HG03558 (cell line): ENCODE measurements at regions not wholly inside any gene's neighbourhood (a gene's known extent, or its start where the extent isn't known, plus 50 kb on each side); places are given as distances from the start of the nearest gene placed in this dataset.
"Not testable (repeated sequence)": the region's sequence is repeated elsewhere in the genome, so short reads cannot be mapped to it uniquely, and the experiment has no call there.

Experiments used
- ATAC-seq: cut with Tn5 transposase; IDR thresholded peaks from one replicate; pipeline ENCODE4 v1.9.1; 2021; ENCODE audit warnings: moderate number of reproducible peaks; ENCODE audit not compliant: unreplicated experiment; ENCODE audit errors: extremely low read depth

DNA sequence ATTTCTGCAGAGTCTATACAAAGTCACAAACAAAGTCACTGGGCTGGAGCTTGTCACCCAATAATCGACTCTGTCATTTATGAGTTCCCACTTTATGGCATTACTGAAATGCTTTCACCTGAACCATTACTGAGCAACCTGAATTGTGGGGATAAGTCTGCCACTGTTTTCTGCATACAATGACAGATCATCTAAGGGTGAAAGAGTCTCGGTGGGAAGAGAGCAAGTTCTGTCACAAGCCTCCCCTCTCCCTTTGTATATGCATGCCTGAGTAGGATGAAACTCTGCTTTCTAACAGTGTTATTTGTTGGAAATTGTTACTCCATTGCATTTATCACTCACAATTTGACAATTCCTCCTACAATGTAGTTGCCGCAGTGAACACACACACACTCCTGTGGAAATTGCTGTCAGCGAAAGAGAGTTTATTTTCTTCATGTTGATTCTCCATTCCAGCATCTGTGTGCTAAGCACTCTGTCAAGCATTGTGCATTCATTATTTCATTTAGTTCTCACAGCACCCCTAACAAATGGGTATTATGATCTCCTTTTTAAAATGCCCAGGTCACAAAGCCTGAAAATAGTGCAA is 1732.4 kb upstream of the CDH6 start:
- no peak for ATAC-seq

DNA sequence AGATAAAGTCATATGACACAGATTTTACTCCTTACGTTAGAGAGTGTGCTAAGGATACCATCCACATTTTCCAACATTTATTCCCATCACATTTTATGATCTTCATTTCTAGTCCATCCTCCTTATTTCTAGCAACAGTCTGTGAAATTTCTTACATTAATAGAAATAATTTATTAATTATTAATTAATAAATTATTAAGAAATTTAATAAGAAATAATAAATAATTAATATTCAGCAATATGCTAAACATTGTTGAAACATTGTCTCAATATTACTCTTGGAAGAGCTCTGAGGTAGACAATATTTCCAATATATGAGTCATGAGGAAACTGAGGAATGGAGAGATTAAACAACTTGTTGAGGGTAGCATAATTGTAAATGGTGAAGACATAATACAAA is 1742.5 kb upstream of the CDH6 start:
- not testable (repeated sequence) for ATAC-seq

DNA sequence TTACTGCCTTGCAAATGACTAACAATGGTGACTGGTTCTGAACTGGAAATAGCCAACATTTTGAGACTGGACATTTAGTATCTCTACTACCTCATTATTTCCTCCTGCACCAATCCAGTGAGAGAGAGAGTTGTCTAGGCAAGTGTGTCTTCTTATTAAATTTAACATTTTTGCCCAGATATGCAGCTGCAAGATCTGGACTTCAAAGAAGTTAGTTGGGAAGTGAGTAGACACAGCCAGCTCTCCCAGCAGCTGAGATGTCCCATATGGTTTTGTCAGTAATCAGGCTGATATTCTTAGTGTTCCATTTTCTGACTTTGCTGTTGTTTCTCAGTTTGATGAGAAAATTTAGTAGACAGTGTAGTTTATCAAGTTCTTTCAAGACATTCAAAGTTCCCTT is 1778.8 kb upstream of the CDH6 start:
- ATAC-seq, result no peak

DNA sequence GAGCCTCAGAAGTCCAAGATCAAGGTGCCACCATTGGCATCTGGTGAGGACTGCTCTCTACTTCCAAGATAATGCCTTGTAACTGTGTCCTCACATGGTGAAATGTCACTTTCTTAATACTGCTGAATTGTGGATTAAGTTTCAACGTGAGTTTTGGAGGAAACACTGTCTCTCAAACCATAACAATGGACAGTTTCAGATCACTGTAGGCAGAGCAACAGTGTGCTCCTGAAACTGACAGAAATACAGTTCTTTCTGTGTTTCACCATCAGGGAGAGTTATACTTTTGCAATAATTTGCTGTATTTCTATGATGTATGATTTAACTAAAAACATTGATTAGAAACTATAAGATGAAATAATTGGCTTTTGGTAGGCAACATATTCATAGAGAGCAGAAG is 1780.5 kb upstream of the CDH6 start:
- no peak for ATAC-seq

DNA sequence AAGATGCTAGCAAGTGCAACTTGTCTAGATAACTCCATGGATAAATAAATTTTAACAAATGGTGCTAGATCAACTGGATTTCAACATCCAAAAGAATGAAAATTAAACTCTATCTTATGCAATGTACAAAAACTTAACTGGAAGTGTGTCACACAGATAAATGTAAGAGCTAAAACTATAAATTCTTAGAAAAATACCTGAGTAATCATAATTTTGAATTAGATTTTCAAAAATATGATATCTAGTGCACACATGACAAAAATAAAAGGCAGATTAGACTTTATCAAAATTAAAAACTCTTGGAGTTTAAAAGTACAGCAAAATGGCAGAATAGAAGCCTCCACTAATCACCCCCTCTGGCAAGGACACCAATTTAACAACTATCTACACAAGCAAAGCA is 1791.2 kb upstream of the CDH6 start:
- ATAC-seq, result no peak

DNA sequence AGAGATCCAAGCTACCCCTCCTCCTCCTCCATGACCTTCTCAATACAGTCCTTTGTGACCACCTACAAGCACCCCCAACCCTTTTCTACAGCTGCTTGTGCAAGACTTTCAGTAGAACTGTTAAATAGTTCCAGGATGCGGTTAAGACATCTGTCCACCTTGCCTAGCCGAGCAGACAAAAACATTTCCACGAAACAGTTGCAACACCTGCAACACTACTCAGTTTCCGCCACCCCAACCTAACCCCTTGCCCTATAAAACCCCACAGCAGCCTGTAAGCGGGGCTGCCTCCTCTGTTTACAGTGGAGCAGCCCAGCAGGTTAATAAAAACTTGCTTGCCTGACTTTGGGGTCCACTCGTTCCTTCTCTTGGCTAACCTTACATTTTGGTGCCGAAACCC is 1803.5 kb upstream of the CDH6 start:
- no peak for ATAC-seq

DNA sequence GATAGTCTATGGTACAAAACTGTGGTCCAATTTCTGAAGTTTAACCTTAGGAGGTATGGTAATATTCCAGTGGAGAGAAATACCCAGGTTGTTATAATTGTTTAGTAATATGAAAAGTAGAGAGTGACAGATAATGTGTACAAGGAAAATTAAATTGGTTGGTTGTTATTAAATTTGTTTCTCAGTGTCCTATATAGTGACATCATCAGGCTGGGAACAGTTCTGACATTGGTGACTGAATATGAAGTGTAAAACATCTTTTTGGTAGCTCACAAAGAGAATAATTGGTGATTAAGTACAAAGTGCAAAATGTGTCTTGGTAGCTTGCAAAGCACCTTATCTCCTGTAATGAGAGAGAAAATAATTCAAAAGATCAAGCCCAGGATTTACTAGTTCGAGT is 1806.1 kb upstream of the CDH6 start:
- no peak for ATAC-seq

DNA sequence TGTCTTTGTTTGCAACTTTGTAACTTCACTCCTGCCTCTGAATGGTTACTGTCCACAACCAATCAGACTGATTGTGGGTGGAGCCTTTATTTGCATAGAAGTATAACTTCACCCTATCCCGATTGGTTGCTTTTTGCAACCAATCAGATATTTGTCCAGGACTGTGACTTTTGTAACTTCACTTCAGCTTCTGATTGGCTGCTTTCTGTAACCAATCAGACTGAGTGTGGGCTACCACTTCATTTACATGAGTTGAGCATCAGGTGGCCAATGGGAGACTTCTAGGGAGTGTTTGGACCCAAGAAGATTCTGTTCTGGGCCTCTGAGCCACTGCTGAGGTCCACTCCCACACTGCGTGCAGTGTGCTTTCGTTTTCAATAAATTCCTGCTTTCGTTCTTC is 1810.7 kb upstream of the CDH6 start:
- ATAC-seq, result no peak

DNA sequence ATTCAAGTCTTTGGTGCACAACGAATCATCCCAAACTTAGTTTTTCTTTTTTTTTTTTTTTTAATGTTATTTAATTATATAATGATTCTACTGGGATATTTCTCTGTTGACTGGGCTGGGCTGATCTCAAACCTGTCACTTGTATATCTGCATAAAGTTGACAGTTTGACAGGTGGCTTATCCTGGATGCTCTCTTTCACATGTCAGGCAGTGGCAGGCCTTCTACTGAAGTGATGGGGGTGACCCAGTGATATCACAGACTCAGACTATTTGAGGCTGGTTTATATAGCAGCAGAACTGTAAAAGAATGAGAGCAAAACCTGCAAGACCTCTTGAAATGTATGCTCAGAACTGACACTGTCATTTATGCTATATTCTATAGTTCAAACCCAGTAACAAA is 1813.5 kb upstream of the CDH6 start:
- ATAC-seq, result no peak

DNA sequence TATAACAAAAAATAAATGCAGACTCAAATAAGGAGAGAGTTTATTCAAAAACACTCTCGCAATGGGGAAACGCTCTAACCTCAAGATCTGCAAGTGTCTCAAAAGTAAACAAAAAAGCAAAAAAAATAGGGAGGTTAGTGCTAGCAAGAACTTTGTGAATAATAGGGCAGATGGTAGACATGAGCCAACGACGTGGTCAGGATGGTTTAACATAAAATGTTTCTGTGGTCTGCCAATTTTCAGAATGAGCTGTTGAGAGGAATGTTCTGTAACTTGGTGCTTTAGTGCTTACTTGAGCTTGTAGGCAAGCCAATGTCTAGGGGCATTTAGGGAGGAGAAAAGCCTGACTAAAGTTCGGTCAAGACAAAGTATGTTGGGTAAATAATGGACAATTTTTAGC is 1813.9 kb upstream of the CDH6 start:
- ATAC-seq, result no peak

DNA sequence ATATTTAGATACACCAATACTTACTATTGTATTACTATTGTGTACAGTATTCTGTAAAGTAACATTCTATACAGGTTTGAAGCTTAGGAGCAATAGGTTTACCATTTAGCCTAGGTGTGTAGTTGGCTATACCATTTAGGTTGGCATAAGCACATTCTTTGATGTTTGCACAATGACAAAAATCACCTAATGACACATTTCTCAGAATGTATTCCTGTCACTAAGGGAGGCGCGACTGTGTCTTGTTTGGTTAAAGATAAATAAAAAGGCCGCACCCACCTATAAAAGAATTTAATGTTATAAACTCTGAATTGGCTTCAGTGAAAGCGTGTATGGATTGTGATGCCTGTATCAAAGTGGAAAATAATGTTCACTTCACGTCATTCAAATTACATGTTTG is 1815.4 kb upstream of the CDH6 start:
- no peak for ATAC-seq

DNA sequence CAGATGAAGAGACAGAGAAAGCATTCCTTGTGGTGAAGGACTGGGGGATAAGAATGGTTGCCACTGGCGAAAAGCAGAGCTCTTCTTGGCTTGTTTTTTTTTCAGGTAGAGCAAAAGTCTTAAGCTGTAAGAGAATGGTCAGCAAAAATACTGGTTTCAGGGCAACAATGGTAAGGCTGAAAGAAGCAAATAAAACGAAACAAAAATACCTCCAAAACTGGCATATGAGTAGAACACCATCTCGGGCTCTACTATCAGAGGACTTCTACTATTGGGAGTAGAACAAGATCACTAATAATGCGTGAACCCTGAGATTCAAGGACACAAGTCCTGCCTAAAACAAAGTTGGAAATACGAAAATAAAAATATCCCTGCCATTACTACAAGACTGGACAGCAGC is 1823.2 kb upstream of the CDH6 start:
- no peak for ATAC-seq

DNA sequence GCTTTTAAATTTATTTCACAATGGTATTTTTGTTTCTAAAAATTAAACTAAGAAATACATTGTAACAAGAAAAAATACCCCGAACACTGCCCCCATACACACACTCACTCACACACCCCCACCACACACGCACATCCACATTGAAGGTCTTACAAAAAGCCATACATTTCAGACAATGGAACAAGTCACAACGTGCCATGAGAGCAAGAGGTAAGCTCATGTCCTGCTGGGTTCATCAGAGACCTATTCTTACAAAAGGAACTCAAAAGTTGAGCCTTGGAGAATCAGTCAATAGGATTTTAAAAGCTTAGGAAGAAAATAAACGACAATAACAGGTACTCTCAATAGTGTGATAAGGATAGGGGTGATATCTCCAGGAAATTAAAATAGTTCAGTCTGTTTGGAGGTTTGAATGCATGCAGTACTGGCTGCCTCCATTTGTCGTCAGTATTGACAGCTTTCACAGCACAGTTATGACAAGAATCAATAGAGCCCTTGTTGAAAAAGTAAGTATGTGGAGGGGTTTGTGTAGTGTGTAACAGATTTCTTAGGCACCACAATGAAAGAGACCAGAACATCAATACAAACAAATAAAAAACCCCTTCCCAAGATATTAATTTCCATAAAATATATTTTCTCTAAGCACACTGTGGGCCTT is 1826.2 kb upstream of the CDH6 start:
- no peak for ATAC-seq

DNA sequence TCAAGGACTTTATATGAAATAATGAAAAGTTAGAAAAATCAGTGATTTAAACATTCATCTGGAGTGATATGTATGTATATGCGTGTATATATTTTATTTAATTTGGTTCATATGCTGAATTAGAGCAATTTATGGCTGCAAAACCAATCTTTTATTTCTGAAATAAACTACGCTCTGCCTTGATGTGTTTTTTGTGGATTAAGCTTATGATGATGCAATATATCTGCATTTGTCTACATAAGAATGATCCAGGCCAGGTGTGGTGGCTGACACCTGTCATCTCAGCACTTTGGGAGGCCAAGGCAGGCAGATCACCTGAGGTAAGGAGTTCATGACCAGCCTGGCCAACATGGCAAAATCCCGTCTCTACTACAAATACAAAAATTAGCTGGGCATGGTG is 1842.3 kb upstream of the CDH6 start:
- no peak for ATAC-seq

DNA sequence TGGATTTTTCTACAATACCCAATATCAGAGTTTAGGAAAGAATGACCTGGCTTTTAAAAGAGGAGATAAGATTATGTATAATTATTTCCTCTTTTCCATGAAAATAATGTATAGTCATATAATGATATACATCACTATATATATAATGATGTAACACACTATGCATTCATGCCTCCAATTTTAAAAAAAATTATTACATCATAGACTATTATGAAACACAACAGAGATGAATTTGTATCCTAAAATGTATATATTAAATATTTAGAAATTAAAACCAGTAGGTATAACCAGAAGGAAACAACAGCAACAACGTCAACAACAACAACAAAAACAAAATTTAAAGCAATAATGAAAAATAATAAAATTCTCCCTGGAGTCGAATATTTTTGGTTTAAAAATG is 1856.5 kb upstream of the CDH6 start:
- ATAC-seq, result no peak

DNA sequence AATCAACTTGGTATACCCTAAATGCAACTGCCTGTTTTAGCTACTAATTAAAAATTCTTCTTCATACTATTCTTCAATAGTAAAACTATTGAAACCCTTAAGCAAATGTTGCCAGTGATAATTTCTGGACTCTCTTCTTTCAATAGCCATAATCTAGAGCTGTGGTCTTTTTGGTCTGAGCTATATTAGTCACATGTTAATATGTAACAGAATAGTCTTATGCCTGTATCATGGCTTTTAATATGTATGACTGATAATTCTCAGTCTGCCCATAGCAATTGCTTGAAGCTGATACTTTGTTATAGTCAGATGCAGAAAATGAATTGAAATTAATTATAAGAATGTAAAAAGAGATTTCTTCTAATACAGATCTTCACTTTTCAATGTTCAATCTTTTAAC is 1871.9 kb upstream of the CDH6 start:
- no peak for ATAC-seq

DNA sequence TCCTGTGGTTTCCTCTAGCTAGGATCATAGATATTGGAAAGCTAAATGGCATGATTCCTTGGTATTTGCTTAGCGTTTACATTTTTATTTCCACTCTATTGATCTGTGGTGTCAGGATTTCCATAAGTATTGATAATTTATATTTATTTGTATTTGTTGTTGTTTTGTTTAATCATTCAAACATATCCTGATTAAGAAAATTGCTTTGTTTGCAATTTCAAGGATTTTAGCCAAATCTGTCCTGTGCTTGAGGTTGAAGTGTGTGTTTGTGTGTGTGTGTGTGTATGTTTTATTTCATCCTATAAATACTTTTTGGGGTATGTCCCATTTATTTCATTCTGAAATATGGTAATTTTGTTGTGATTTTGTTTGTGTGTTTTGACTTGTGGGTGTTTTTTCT is 1884.1 kb upstream of the CDH6 start:
- no peak for ATAC-seq

DNA sequence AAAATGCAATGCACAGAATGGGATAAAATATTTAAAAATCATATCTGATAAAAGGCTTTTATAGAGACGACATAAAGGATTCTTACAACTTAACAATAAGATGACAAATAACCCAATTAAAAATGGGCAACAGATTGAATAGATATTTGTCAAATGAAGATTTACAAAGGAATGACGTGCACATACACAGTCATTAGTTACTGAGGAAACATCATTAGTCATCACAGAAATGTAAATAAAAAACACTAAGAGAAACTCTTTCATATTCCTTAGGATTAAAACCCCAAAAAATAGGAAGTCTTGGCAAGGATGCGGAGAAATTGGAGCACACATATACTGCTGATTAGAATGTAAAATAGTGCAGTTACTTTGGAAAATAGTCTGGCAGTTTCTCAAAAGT is 1886.0 kb upstream of the CDH6 start:
- ATAC-seq, result no peak

DNA sequence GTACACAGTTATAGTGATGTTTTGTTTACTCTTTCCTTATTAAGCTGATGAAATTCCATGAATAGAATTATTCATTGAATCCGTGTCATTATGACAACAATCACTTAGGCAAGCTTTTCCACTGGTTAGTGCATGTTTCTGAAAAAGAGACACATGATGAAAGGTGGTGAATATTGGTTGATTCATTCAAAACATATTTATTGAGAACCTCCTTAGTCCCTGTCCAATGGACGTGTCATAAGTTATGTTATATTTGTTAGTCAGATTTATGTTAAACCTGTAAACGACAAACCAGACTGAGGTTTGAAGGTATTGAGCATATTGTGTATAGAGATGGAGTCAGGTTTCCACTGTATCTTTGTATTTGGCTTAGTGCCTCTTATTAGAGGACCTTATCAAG is 1888.9 kb upstream of the CDH6 start:
- no peak for ATAC-seq

DNA sequence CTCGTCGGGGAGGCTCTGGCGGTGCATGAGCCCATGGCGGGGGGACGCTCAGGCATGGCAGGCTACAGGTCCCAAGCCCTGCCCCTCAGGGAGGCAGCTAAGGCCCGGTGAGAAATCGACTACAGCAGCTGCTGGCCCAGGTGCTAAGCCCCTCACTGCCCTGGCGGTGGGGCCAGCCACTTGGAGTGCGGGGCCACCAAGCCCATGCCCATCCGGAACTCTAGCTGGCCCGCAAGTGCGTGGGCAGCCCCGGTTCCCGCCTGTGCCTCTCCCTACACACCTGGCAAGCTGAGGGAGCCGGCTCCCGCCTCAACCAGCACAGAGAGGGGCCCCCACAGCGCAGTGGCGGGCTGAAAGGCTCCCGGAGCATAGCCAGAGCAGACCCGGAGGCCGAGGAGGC is 1896.9 kb upstream of the CDH6 start:
- ATAC-seq, result no peak

DNA sequence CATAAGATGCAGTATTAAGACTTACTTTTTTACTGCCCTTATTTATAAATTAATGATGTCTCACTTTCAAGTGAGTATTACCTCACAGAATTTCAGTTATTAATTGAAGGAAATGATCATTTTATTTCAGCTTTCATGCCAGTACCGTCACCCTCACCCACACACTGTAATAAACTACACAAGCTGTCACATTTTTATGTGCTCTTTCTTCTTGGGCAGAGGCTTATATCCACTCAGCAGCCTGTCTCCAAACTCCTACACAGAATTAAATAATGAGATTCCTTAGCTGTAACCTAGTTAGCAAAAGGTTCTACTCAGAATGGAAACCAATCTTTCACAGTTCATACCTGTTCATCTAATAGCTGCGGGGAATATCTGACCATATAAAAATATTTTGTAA is 1915.8 kb upstream of the CDH6 start:
- ATAC-seq, result no peak

DNA sequence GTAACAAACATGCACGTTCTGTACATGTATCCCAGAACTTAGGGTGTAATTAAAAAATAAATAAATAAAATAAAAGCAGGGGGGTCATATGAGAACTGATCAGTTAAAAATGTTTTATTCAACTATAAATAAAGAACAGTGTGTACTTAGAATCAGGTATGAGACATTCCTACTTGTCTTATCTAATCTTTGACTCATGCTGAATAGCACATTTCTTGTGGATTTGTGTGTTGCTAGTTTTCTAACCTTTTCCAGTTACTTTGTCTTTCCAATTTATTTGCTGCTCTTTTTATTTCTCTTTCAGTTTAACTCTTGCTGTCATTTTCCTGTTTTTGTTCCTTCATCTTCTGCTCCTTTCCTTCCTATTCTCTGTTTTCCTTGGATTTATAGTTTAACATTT is 1917.1 kb upstream of the CDH6 start:
- ATAC-seq, result no peak

DNA sequence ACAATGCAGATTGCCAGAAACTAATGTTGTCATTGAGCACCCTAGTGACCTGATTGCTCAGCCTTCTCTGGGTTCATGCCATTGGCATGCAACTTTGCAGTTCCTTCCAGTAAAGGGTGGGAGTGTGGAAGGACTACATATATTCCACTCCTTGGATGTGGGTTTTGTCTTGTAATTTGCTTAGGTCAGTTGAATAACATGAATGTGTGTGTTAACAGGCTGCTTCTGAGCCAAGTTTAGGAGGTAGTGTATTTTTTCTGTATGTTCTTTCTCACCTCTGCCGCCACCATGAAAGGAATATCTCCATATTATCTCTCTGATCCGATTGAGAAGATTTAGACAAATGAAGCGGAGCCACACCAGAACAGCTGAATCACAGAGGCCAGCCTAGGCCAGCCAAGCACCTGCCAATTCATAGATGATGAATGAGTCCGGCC is 1929.6 kb upstream of the CDH6 start:
- ATAC-seq, result no peak
